PFSK-1 (cell line): ENCODE measurements at regions not wholly inside any gene's neighbourhood (a gene's known extent, or its start where the extent isn't known, plus 50 kb on each side); places are given as distances from the start of the nearest gene placed in this dataset.

Experiments used
- POLR2AphosphoS5 ChIP-seq: IDR thresholded peaks from 2 replicates; pipeline ENCODE4 v1.6.1; 2012; ENCODE audit warnings: low read depth, mild to moderate bottlenecking, control low read depth, low read length, moderate library complexity
- REST ChIP-seq, 2 experiments: IDR thresholded peaks; 2 replicates each; pipeline versions ENCODE4 v1.6.1 to v1.8.0; 2011 to 2012; ENCODE audit warnings: low read depth in 2 of 2, low read length in 2 of 2, control low read depth in 1 of 2, inconsistent platforms in 1 of 2, mild to moderate bottlenecking in 1 of 2, moderate library complexity in 1 of 2; ENCODE audit not compliant: insufficient read depth in 1 of 2
- TAF1 ChIP-seq: IDR thresholded peaks from 2 replicates; pipeline ENCODE4 v1.6.1; 2012; ENCODE audit warnings: low read length, control low read depth, borderline replicate concordance; ENCODE audit not compliant: insufficient read depth

- TF ChIP-seq TAF1 (no peak), REST (IDR thresholded peaks at IDR 0.05; ENCODE audit: insufficient read depth in 1 of 2, low read depth in 2 of 2, low read length in 2 of 2) (no peak), POLR2AphosphoS5 (no peak)
These were observed 1365.7 kb downstream of the AACS start for GRCh38 chr12:126430921-126431320.
